Neural progenitor cell (in vitro differentiated cells): ENCODE measurements at regions not wholly inside any gene's neighbourhood (a gene's known extent, or its start where the extent isn't known, plus 50 kb on each side); places are given as distances from the start of the nearest gene placed in this dataset.

Experiments
- DNase-seq: peaks from one replicate; pipeline ENCODE4 v3.0.0-alpha.2; 2016; ENCODE audit warnings: low spot score
- H2AFZ ChIP-seq: fragments of 200-600 bp; sonication (generic); replicated peaks from 2 replicates; pipeline ENCODE4 v1.6.1; 2016; ENCODE audit warnings: antibody characterized with exemption
- H3F3A ChIP-seq: fragments of 200-600 bp; sonication (generic); 2 replicates; pipeline ENCODE4 v1.6.1; 2016; ENCODE audit warnings: antibody characterized with exemption, low read depth
- H3K27ac ChIP-seq: fragments of 200-600 bp; sonication (generic); 2 replicates; pipeline ENCODE4 v1.5.1; 2016; ENCODE audit warnings: mild to moderate bottlenecking
- H3K27me3 ChIP-seq: fragments of 200-600 bp; sonication (generic); 2 replicates; pipeline ENCODE4 v1.6.1; 2016; ENCODE audit warnings: mild to moderate bottlenecking, moderate library complexity
- H3K36me3 ChIP-seq: fragments of 200-600 bp; sonication (generic); 2 replicates; pipeline ENCODE4 v1.5.1; 2016
- H3K4me1 ChIP-seq: fragments of 200-600 bp; sonication (generic); 2 replicates; pipeline ENCODE4 v1.6.1; 2016; ENCODE audit warnings: mixed run types
- H3K4me2 ChIP-seq: fragments of 200-600 bp; sonication (generic); 2 replicates; pipeline ENCODE4 v1.6.1; 2016
- H3K4me3 ChIP-seq: fragments of 200-600 bp; sonication (generic); 2 replicates; pipeline ENCODE4 v1.5.1; 2016
- H3K79me2 ChIP-seq: fragments of 200-600 bp; sonication (generic); 2 replicates; pipeline ENCODE4 v1.6.1; 2016; ENCODE audit warnings: low read depth
- H3K9ac ChIP-seq: fragments of 200-600 bp; sonication (generic); 2 replicates; pipeline ENCODE4 v1.6.1; 2016
- H3K9me3 ChIP-seq: fragments of 200-600 bp; sonication (generic); 2 replicates; pipeline ENCODE4 v1.5.1; 2016; ENCODE audit warnings: low read depth
- H4K20me1 ChIP-seq: fragments of 200-600 bp; sonication (generic); 2 replicates; pipeline ENCODE4 v1.6.1; 2016; ENCODE audit warnings: low read depth
- H3K27ac Mint-ChIP-seq: 3 replicates; pipeline ENCODE4 v1.8.0; 2021; ENCODE audit warnings: mixed read lengths
- H3K27me3 Mint-ChIP-seq: 2 replicates; pipeline ENCODE4 v1.8.0; 2022; ENCODE audit warnings: low read depth, mild to moderate bottlenecking, inconsistent platforms, moderate library complexity, mixed read lengths; ENCODE audit not compliant: insufficient read depth
- H3K36me3 Mint-ChIP-seq: 3 replicates; pipeline ENCODE4 v1.8.0; 2021; ENCODE audit warnings: mixed read lengths
- H3K4me1 Mint-ChIP-seq: 3 replicates; pipeline ENCODE4 v1.8.0; 2021; ENCODE audit warnings: mixed read lengths
- H3K4me3 Mint-ChIP-seq: 3 replicates; pipeline ENCODE4 v1.8.0; 2021; ENCODE audit warnings: mild to moderate bottlenecking, moderate library complexity, mixed read lengths
- H3K9me3 Mint-ChIP-seq: 3 replicates; pipeline ENCODE4 v1.8.0; 2020; ENCODE audit warnings: mixed read lengths
- CTCF ChIP-seq: fragments of 200-600 bp; sonication (generic); IDR thresholded peaks from 2 replicates; pipeline ENCODE4 v1.5.1; 2017; ENCODE audit warnings: antibody characterized with exemption, mild to moderate bottlenecking
- EZH2 ChIP-seq: fragments of 200-600 bp; sonication (generic); IDR thresholded peaks from 2 replicates; pipeline ENCODE4 v1.6.1; 2017; ENCODE audit warnings: antibody characterized with exemption, mild to moderate bottlenecking, moderate library complexity
- EZH2phosphoT487 ChIP-seq: fragments of 200-600 bp; sonication (generic); IDR thresholded peaks from 2 replicates; pipeline ENCODE4 v1.6.1; 2017; ENCODE audit warnings: antibody characterized with exemption

GRCh38 chr16:5235119-5235518 lies 137.5 kb upstream of the EEF2KMT start:
- Histone ChIP-seq H3K79me2 (no peaks in the 10 kb centered on the region), H2AFZ (no peak overlapping the region), H3F3A (peaks cover 22% of the 10 kb centered on the region), H4K20me1 (no peaks in the 10 kb centered on the region), H3K4me1 (peaks cover 11% of the 10 kb centered on the region), H3K4me3 (no peak overlapping the region), H3K36me3 (no peaks in the 10 kb centered on the region), H3K4me2 (no peak overlapping the region), H3K9me3 (no peaks in the 10 kb centered on the region), H3K27ac (no peak overlapping the region), H3K27me3 (peaks cover 10% of the 10 kb centered on the region), H3K9ac (no peak overlapping the region)
- H3K9me3 Mint-ChIP-seq, result peaks cover 3% of the 10 kb centered on the region
- no peak overlapping the region for H3K27ac Mint-ChIP-seq
- peaks cover 5% of the 10 kb centered on the region for H3K4me1 Mint-ChIP-seq
- peaks cover 32% of the 10 kb centered on the region for H3K27me3 Mint-ChIP-seq
- no peak for TF ChIP-seq CTCF
- TF ChIP-seq EZH2, result no peak
- TF ChIP-seq EZH2phosphoT487, result no peak
- no peaks in the 10 kb centered on the region for H3K36me3 Mint-ChIP-seq
- H3K4me3 Mint-ChIP-seq, result no peak overlapping the region
- no peak for DNase-seq

- H3K27me3 Mint-ChIP-seq, result peaks cover 32% of the 10 kb centered on the region
- no peaks in the 10 kb centered on the region for H3K36me3 ChIP-seq
- peaks cover 11% of the 10 kb centered on the region for H3K4me1 ChIP-seq
- no peak overlapping the region for H3K27ac Mint-ChIP-seq
- H3K36me3 Mint-ChIP-seq, result no peaks in the 10 kb centered on the region
- H3K27me3 ChIP-seq, result peaks cover 7% of the 10 kb centered on the region
- H3K4me3 Mint-ChIP-seq, result no peak overlapping the region
- H3K79me2 ChIP-seq, result no peaks in the 10 kb centered on the region
- H3K9me3 ChIP-seq, result no peaks in the 10 kb centered on the region
- no peak for DNase-seq
- H3K27ac ChIP-seq, result no peak overlapping the region
- no peak overlapping the region for H3K4me3 ChIP-seq
- H3K4me2 ChIP-seq, result no peak overlapping the region
- H3K9me3 Mint-ChIP-seq, result peaks cover 3% of the 10 kb centered on the region
- H2AFZ ChIP-seq, result no peak overlapping the region
- H4K20me1 ChIP-seq, result no peaks in the 10 kb centered on the region
- peaks cover 5% of the 10 kb centered on the region for H3K4me1 Mint-ChIP-seq
- H3F3A ChIP-seq, result peaks cover 22% of the 10 kb centered on the region
- H3K9ac ChIP-seq, result no peak overlapping the region
- TF ChIP-seq EZH2 (no peak), EZH2phosphoT487 (no peak), CTCF (no peak)
Observed at GRCh38 chr16:5234295-5235050, 136.9 kb upstream of the EEF2KMT start.

GRCh38 chr16:5231246-5231759 lies 133.7 kb upstream of the EEF2KMT start:
- H3K27me3 ChIP-seq, result no peaks in the 10 kb centered on the region
- H3K9ac ChIP-seq, result no peak overlapping the region
- H3K79me2 ChIP-seq, result no peaks in the 10 kb centered on the region
- Mint-ChIP-seq H3K27ac (no peak overlapping the region), H3K4me3 (no peak overlapping the region), H3K4me1 (peaks cover 3% of the 10 kb centered on the region), H3K9me3 (peaks cover 3% of the 10 kb centered on the region), H3K27me3 (peaks cover 21% of the 10 kb centered on the region), H3K36me3 (no peaks in the 10 kb centered on the region)
- TF ChIP-seq EZH2phosphoT487 (no peak), EZH2 (no peak), CTCF (no peak)
- H2AFZ ChIP-seq, result no peak overlapping the region
- H3F3A ChIP-seq, result peaks cover 25% of the 10 kb centered on the region
- H3K4me1 ChIP-seq, result peaks cover 12% of the 10 kb centered on the region
- no peak overlapping the region for H3K4me2 ChIP-seq
- H3K36me3 ChIP-seq, result no peaks in the 10 kb centered on the region
- no peaks in the 10 kb centered on the region for H4K20me1 ChIP-seq
- DNase-seq, result no peak
- H3K27ac ChIP-seq, result no peak overlapping the region
- no peak overlapping the region for H3K4me3 ChIP-seq
- H3K9me3 ChIP-seq, result no peaks in the 10 kb centered on the region
